Liver (tissue), 8 donors: ENCODE measurements at regions not wholly inside any gene's neighbourhood (a gene's known extent, or its start where the extent isn't known, plus 50 kb on each side); places are given as distances from the start of the nearest gene placed in this dataset.

Experiments used
- DNase-seq: peaks from one replicate; pipeline ENCODE4 v3.0.0-alpha.2; 2017; ENCODE audit warnings: low spot score
- H3K27ac ChIP-seq, 2 donors: one replicate each; pipeline ENCODE4 v1.7.0; 2013; ENCODE audit warnings: inconsistent platforms in 2 of 2, low read length in 2 of 2, control low read depth in 1 of 2, low read depth in 1 of 2, mild to moderate bottlenecking in 1 of 2
- H3K27me3 ChIP-seq, 4 donors: one replicate each; pipeline versions ENCODE4 v1.6.1 to v1.7.0; 2013; ENCODE audit warnings: low read length in 3 of 4, inconsistent platforms in 1 of 4, mild to moderate bottlenecking in 1 of 4, moderate library complexity in 1 of 4; ENCODE audit not compliant: control insufficient read depth in 4 of 4, insufficient read depth in 4 of 4
- H3K36me3 ChIP-seq, 4 donors: one replicate each; pipeline versions ENCODE4 v1.6.1 to v1.7.0; 2013; ENCODE audit warnings: low read length in 3 of 4, mild to moderate bottlenecking in 3 of 4, low read depth in 1 of 4, moderate library complexity in 1 of 4; ENCODE audit not compliant: control insufficient read depth in 4 of 4, insufficient read depth in 3 of 4
- H3K4me1 ChIP-seq, 4 donors: one replicate each; pipeline versions ENCODE4 v1.6.1 to v1.7.0; 2013; ENCODE audit warnings: low read length in 3 of 4, mild to moderate bottlenecking in 3 of 4, moderate library complexity in 1 of 4; ENCODE audit not compliant: control insufficient read depth in 4 of 4, insufficient read depth in 4 of 4
- H3K4me3 ChIP-seq, 3 donors: one replicate each; pipeline versions ENCODE4 v1.6.1 to v1.7.0; 2013; ENCODE audit warnings: low read length in 3 of 3, control low read depth in 1 of 3, low read depth in 1 of 3, mild to moderate bottlenecking in 1 of 3
- H3K9ac ChIP-seq, 2 donors: one replicate each; pipeline ENCODE4 v1.7.0; 2013; ENCODE audit warnings: low read length in 2 of 2, mild to moderate bottlenecking in 2 of 2, moderate library complexity in 2 of 2, control low read depth in 1 of 2, low read depth in 1 of 2
- H3K9me3 ChIP-seq, 4 donors: one replicate each; pipeline versions ENCODE4 v1.6.1 to v1.7.0; 2013; ENCODE audit warnings: low read length in 3 of 4; ENCODE audit not compliant: control insufficient read depth in 4 of 4
- FOXA1 ChIP-seq: IDR thresholded peaks from 2 replicates; pipeline ENCODE4 v1.6.1; 2016; ENCODE audit warnings: antibody characterized with exemption
- FOXA2 ChIP-seq: IDR thresholded peaks from 2 replicates; pipeline ENCODE4 v1.6.1; 2016; ENCODE audit warnings: antibody characterized with exemption
- HNF4A ChIP-seq, 2 donors: conservative IDR thresholded peaks; 2 replicates each; pipeline ENCODE4 v1.6.1; 2016; ENCODE audit warnings: antibody characterized with exemption in 2 of 2, mild to moderate bottlenecking in 2 of 2
- HNF4G ChIP-seq: IDR thresholded peaks from 2 replicates; pipeline ENCODE4 v1.6.1; 2016; ENCODE audit warnings: antibody characterized with exemption
- NR2F2 ChIP-seq: IDR thresholded peaks from 2 replicates; pipeline ENCODE4 v1.6.1; 2016; ENCODE audit warnings: antibody characterized with exemption
- RAD21 ChIP-seq, 2 donors: IDR thresholded peaks; 2 replicates each; pipeline ENCODE4 v1.6.1; 2016; ENCODE audit warnings: antibody characterized with exemption in 2 of 2, mild to moderate bottlenecking in 2 of 2
- RXRA ChIP-seq, 2 donors: IDR thresholded peaks; 2 replicates each; pipeline ENCODE4 v1.6.1; 2017 to 2018; ENCODE audit warnings: antibody characterized with exemption in 2 of 2, mild to moderate bottlenecking in 1 of 2
- SP1 ChIP-seq: IDR thresholded peaks from 2 replicates; pipeline ENCODE4 v1.6.1; 2018; ENCODE audit warnings: antibody characterized with exemption, mild to moderate bottlenecking
- TAF1 ChIP-seq: conservative IDR thresholded peaks from 2 replicates; pipeline ENCODE4 v1.6.1; 2016; ENCODE audit warnings: antibody characterized with exemption, mild to moderate bottlenecking
- WGBS: extraction: QIAGEN DNeasy Blood & Tissue Kit; methylation state at CpG from one replicate; pipeline ENCODE4 v1.1.7; 2013; 5-methylcytosine and 5-hydroxymethylcytosine counted together
- TF ChIP-seq, protein P1 (sequence below): IDR thresholded peaks from 2 replicates; pipeline ENCODE4 v1.6.1; 2016; ENCODE audit warnings: antibody characterized with exemption, mild to moderate bottlenecking
- TF ChIP-seq, protein P2 (sequence below): fragments of 150-350 bp; IDR thresholded peaks from 2 replicates; pipeline ENCODE4 v1.5.1; 2017; ENCODE audit warnings: improper control_type of control experiment, low read depth, low read length; ENCODE audit not compliant: missing input control
- TF ChIP-seq, protein P3 (sequence below): IDR thresholded peaks from 2 replicates; pipeline ENCODE4 v1.6.1; 2016; ENCODE audit warnings: antibody characterized with exemption
- TF ChIP-seq, protein P4 (sequence below): IDR thresholded peaks from 2 replicates; pipeline ENCODE4 v1.6.1; 2016; ENCODE audit warnings: antibody characterized with exemption
- donor health status: healthy.
- donor health status: healthy.
- donor health status: healthy.
- donor health status: healthy.
- donor health status: healthy.

DNA sequence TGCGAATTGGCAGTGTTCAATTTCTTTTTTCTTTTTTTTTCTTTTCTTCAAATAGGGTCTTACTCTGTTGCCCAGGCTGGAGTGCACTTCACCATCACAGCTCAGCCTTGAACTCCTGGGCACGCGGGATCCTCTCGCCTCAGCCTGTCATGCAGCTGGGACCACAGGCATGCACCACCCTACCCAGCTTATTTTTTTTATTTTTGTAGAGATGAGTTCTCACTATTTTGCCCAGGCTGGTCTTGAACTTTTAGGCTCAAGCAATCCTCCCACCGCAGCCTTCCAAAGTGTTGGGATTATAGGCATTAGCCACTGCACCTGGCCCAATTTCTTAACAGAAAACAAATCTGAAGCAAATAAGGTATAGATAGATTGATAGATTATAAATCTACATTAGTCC is 69.3 kb downstream of the SKIDA1 start:
- WGBS: 91% methylated on average over 5 of the region's 5 CpGs

DNA sequence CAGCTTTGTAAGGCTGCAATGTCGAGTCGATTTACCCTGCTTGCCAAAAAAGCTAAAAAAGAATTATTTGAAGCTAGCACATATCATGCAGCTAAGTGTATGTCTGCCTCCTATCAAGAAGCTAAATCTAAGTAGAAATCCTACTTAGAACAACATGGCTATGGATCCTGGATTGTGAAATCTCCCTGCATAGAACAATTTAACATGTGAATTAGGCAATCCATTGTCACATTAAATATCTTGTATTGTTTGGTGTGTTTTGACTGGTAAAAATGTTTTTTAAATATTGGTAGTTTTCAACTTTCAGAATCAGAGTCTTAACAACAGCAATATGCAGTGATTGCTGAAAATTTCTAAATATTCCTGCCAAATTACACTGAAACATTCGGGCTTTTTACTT is 73.3 kb downstream of the SKIDA1 start:
- 95% methylated on average over 3 of the region's 3 CpGs for WGBS
- TF ChIP-seq RXRA (IDR thresholded peaks at IDR 0.05) (no peak), SP1 (no peak), HNF4A (conservative IDR thresholded peaks at IDR 0.05) (no peak), FOXA2 (no peak), HNF4G (no peak), RAD21 (IDR thresholded peaks at IDR 0.05) (no peak)
- TF ChIP-seq, protein P1, sequence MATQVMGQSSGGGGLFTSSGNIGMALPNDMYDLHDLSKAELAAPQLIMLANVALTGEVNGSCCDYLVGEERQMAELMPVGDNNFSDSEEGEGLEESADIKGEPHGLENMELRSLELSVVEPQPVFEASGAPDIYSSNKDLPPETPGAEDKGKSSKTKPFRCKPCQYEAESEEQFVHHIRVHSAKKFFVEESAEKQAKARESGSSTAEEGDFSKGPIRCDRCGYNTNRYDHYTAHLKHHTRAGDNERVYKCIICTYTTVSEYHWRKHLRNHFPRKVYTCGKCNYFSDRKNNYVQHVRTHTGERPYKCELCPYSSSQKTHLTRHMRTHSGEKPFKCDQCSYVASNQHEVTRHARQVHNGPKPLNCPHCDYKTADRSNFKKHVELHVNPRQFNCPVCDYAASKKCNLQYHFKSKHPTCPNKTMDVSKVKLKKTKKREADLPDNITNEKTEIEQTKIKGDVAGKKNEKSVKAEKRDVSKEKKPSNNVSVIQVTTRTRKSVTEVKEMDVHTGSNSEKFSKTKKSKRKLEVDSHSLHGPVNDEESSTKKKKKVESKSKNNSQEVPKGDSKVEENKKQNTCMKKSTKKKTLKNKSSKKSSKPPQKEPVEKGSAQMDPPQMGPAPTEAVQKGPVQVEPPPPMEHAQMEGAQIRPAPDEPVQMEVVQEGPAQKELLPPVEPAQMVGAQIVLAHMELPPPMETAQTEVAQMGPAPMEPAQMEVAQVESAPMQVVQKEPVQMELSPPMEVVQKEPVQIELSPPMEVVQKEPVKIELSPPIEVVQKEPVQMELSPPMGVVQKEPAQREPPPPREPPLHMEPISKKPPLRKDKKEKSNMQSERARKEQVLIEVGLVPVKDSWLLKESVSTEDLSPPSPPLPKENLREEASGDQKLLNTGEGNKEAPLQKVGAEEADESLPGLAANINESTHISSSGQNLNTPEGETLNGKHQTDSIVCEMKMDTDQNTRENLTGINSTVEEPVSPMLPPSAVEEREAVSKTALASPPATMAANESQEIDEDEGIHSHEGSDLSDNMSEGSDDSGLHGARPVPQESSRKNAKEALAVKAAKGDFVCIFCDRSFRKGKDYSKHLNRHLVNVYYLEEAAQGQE: no peak
- TF ChIP-seq, protein P2, sequence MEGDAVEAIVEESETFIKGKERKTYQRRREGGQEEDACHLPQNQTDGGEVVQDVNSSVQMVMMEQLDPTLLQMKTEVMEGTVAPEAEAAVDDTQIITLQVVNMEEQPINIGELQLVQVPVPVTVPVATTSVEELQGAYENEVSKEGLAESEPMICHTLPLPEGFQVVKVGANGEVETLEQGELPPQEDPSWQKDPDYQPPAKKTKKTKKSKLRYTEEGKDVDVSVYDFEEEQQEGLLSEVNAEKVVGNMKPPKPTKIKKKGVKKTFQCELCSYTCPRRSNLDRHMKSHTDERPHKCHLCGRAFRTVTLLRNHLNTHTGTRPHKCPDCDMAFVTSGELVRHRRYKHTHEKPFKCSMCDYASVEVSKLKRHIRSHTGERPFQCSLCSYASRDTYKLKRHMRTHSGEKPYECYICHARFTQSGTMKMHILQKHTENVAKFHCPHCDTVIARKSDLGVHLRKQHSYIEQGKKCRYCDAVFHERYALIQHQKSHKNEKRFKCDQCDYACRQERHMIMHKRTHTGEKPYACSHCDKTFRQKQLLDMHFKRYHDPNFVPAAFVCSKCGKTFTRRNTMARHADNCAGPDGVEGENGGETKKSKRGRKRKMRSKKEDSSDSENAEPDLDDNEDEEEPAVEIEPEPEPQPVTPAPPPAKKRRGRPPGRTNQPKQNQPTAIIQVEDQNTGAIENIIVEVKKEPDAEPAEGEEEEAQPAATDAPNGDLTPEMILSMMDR: no peak
- TF ChIP-seq, protein P3, sequence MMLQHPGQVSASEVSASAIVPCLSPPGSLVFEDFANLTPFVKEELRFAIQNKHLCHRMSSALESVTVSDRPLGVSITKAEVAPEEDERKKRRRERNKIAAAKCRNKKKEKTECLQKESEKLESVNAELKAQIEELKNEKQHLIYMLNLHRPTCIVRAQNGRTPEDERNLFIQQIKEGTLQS: no peak
- no peaks in the 10 kb centered on the region for H3K4me1 ChIP-seq
- DNase-seq: no peak
- H3K9ac ChIP-seq: no peak overlapping the region
- H3K27me3 ChIP-seq: no peaks in the 10 kb centered on the region
- no peak overlapping the region for H3K27ac ChIP-seq
- H3K4me3 ChIP-seq: no peak overlapping the region
- peaks cover 2 to 14% (median 6%) of the 10 kb centered on the region in 4 donors for H3K9me3 ChIP-seq
- H3K36me3 ChIP-seq: no peaks in the 10 kb centered on the region

More for the DNA sequence above, 69.3 kb downstream of the SKIDA1 start:
- Histone ChIP-seq H3K36me3 (no peaks in the 10 kb centered on the region), H3K27ac (no peak overlapping the region), H3K4me1 (no peaks in the 10 kb centered on the region), H3K9me3 (peaks cover 2 to 16% (median 6%) of the 10 kb centered on the region in 4 donors), H3K9ac (no peak overlapping the region), H3K4me3 (no peak overlapping the region), H3K27me3 (no peaks in the 10 kb centered on the region)
- no peak for DNase-seq
- no peak for TF ChIP-seq RXRA (IDR thresholded peaks at IDR 0.05)
- TF ChIP-seq FOXA1: no peak
- no peak for TF ChIP-seq RAD21 (IDR thresholded peaks at IDR 0.05)

DNA sequence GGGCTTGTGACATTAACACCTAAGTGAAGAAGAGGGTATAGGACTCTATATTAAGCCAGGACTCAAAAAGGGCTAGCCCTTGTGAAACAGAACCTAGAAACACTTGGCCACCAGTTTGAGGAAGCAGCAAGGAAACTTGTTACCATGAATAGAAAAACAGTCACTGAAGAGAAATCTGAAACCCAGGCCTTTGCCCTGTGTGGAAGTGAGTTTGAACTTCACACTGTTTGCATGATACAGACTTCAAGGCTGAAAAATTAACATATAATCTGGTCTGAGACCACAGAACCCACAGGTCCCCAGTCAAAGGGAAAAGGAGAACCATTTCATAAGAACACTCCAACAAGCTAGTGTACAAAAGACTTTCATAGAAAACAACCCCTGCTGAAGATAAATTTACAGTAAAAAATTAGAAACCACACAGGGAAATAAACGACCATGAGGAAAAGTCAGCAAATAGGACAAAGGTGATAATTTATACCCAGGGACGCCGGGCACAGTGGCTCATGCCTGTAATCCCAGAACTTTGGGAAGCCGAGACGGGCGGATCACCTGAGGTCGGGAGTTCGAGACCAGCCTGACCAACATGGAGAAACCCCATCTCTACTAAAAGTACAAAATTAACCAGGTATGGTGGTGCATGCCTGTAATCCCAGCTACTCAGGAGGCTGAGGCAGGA is 76.1 kb downstream of the SKIDA1 start:
- Histone ChIP-seq H3K9me3 (peaks cover 0 to 1% (median 0%) of the 10 kb centered on the region in 4 donors), H3K27ac (no peak overlapping the region), H3K9ac (no peak overlapping the region), H3K4me1 (no peaks in the 10 kb centered on the region), H3K27me3 (no peaks in the 10 kb centered on the region), H3K36me3 (no peaks in the 10 kb centered on the region), H3K4me3 (no peak overlapping the region)
- 91% methylated on average over 8 of the region's 8 CpGs for WGBS
- DNase-seq: no peak
- TF ChIP-seq, protein P2: no peak
- no peak for TF ChIP-seq SP1
- TF ChIP-seq FOXA1: no peak
- TF ChIP-seq, protein P4, sequence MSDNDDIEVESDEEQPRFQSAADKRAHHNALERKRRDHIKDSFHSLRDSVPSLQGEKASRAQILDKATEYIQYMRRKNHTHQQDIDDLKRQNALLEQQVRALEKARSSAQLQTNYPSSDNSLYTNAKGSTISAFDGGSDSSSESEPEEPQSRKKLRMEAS: no peak
- TF ChIP-seq, protein P3: no peak
- TF ChIP-seq, protein P1: no peak
- no peak for TF ChIP-seq FOXA2
- no peak for TF ChIP-seq RXRA (IDR thresholded peaks at IDR 0.05)
- TF ChIP-seq HNF4A (conservative IDR thresholded peaks at IDR 0.05): no peak
- no peak for TF ChIP-seq NR2F2
- TF ChIP-seq TAF1: no peak
